ENCODE measurements at regions not wholly inside any gene's neighbourhood (a gene's known extent, or its start where the extent isn't known, plus 50 kb on each side); places are given as distances from the start of the nearest gene placed in this dataset.

DNA sequence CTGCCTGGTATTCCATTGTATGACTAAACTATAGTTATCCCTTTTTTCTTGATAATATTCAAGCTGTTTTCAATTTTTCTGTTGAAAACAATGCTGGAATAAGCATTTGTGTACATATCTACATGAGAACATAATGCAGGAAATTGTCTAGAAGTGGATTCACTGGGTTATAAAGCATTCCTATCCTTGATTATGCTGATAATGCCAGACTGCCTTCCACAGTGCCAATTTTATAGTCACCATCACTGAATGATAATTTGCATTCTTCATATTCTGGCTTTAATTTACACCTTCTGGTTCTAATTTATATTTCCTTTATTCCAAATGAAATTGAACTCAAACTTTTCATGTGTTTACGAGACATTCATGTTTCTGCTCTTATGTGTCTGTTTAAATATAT lies 651.0 kb upstream of the PLXNA2 start:
- TF ChIP-seq, protein P1, sequence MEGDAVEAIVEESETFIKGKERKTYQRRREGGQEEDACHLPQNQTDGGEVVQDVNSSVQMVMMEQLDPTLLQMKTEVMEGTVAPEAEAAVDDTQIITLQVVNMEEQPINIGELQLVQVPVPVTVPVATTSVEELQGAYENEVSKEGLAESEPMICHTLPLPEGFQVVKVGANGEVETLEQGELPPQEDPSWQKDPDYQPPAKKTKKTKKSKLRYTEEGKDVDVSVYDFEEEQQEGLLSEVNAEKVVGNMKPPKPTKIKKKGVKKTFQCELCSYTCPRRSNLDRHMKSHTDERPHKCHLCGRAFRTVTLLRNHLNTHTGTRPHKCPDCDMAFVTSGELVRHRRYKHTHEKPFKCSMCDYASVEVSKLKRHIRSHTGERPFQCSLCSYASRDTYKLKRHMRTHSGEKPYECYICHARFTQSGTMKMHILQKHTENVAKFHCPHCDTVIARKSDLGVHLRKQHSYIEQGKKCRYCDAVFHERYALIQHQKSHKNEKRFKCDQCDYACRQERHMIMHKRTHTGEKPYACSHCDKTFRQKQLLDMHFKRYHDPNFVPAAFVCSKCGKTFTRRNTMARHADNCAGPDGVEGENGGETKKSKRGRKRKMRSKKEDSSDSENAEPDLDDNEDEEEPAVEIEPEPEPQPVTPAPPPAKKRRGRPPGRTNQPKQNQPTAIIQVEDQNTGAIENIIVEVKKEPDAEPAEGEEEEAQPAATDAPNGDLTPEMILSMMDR (IDR thresholded peaks at IDR 0.05; ENCODE audit: insufficient read depth, low read depth, low read length, missing control alignments) = no peak
- DNase-seq (ENCODE audit: low read depth) = no peak
- no peak overlapping the region for H3K4me3 ChIP-seq (ENCODE audit: low read length)

DNA sequence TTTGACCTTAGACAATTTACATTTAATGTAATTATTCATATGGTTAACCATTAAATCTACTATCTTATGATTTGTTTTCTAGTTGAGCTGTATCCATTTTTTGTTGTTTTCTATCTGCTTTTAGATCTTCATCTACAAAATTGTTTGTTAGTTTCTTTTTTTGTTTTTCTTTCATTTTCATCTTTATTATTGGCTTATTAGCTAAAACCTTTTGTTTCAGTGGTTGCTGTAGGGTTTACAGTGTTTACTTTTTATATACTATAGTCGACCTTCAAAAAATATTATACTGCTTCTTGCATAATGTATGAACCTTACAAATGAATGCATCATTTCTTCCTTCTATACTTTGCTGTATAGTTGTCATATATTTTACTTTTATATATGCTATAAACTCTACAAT lies 651.6 kb upstream of the PLXNA2 start:
- TF ChIP-seq, protein P1 (IDR thresholded peaks at IDR 0.05; ENCODE audit: insufficient read depth, low read depth, low read length, missing control alignments) = no peak
- no peak for DNase-seq (ENCODE audit: low read depth)
- no peak overlapping the region for H3K4me3 ChIP-seq (ENCODE audit: low read length)

DNA sequence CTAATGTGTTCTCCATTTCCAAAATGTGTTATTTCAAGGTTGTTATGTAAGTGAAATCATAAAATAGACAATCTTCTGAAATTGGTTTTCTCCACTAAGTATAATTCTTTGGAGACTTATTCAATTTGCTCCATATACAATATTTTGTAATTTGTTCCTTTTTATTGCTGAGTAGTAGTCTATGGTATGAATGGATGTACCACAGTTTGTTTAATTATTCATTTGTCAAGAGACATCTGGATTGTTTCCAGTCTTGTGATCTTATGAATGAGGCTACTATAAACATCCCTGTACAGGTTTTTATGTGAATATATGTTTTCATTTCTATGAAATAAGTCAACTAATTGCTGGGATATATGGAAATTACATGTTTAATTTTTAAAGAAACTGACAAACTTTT lies 652.6 kb upstream of the PLXNA2 start:
- H3K4me3 ChIP-seq (ENCODE audit: low read length) = no peak overlapping the region
- TF ChIP-seq, protein P1 (IDR thresholded peaks at IDR 0.05; ENCODE audit: insufficient read depth, low read depth, low read length, missing control alignments) = no peak
- DNase-seq (ENCODE audit: low read depth) = no peak

DNA sequence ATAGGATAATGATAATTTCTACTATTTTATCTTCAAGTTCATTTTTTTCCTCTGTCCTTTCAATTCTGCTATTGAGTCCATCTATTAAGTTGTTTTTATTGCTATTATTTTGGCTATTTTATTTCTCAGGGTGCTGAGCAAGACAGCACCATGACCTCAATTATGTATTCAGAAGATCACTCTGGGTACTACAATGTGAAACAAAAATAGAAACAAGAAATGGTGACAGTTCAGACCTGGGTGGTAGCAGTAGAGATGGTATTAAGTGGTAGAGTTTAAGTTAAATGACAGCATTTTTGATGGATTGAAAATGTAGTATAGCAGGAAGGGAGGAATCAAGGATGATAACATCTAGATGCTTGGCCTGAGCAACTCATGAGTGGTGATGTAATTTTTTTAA lies 655.3 kb upstream of the PLXNA2 start:
- no peak for DNase-seq (ENCODE audit: low read depth)
- TF ChIP-seq, protein P1 (IDR thresholded peaks at IDR 0.05; ENCODE audit: insufficient read depth, low read depth, low read length, missing control alignments) = no peak
- H3K4me3 ChIP-seq (ENCODE audit: low read length) = no peak overlapping the region

- TF ChIP-seq, protein P1 (IDR thresholded peaks at IDR 0.05; ENCODE audit: insufficient read depth, low read depth, low read length, missing control alignments) = no peak
- no peak overlapping the region for H3K4me3 ChIP-seq (ENCODE audit: low read length)
- DNase-seq (ENCODE audit: low read depth) = no peak
Observed at GRCh38 chr1:208903251-208903905, 659.2 kb upstream of the PLXNA2 start.

DNA sequence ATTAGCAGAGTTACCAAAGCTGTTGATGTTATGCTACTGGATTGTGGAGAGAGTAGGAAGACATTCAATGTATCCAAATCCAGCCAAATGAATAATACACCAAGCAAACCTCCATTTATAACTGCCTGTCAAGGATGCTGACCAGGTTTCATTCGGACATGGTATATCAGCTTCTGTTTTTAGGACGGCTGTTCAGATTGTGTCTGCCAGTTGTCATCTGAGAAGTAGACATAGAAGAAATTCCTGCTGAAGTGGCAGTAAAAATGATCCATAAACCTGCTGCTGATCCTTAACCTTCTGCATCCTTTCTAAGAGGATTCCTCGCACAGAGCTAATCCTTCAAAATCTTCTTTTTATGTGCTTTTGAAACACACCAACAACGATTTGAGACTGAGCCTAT lies 663.6 kb upstream of the PLXNA2 start:
- DNase-seq (ENCODE audit: low read depth) = no peak
- TF ChIP-seq, protein P1 (IDR thresholded peaks at IDR 0.05; ENCODE audit: insufficient read depth, low read depth, low read length, missing control alignments) = no peak
- no peak overlapping the region for H3K4me3 ChIP-seq (ENCODE audit: low read length)
